Stimulated activated naive CD8-positive, alpha-beta T cell treated with anti-CD3 and anti-CD28 coated beads, Interleukin-15, Interleukin-2, amounts not matched to agents 100 ng/mL and 50 ng/mL, for 24 hours (primary cell): ENCODE measurements at regions not wholly inside any gene's neighbourhood (a gene's known extent, or its start where the extent isn't known, plus 50 kb on each side); places are given as distances from the start of the nearest gene placed in this dataset.
"Not testable (repeated sequence)": the region's sequence is repeated elsewhere in the genome, so short reads cannot be mapped to it uniquely, and the experiment has no call there.

Experiments
- H3K27ac Mint-ChIP-seq: one replicate; pipeline ENCODE4 v1.8.0; 2021; ENCODE audit warnings: mild to moderate bottlenecking, mixed read lengths
- H3K27me3 Mint-ChIP-seq: one replicate; pipeline ENCODE4 v1.8.0; 2021; ENCODE audit warnings: mixed read lengths
- H3K36me3 Mint-ChIP-seq: one replicate; pipeline ENCODE4 v1.8.0; 2021; ENCODE audit warnings: low read depth, mixed read lengths
- H3K4me1 Mint-ChIP-seq: one replicate; pipeline ENCODE4 v1.8.0; 2021; ENCODE audit warnings: low read depth, mixed read lengths
- H3K4me3 Mint-ChIP-seq: one replicate; pipeline ENCODE4 v1.8.0; 2021; ENCODE audit warnings: mild to moderate bottlenecking, mixed read lengths
- H3K9me3 Mint-ChIP-seq: one replicate; pipeline ENCODE4 v1.8.0; 2021; ENCODE audit warnings: mixed read lengths

DNA sequence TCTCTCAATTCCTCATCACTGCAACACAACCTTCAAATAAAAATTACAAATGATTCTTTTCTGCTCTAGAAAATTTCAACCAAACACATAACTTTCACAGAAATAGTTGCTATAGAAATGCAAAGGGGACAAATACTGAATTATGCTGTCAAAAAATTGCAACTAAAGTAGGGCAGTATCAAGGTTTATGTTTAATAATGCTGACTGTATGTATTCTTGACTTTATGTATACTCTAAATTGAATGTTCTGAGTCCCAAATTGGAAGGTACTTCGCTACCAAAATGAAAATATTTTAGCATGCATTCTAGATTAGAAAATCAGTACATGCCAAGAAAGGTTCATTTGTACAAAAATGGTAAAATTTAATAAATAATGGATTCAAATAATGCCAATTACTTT is 237.3 kb upstream of the TET2 start:
- H3K27me3 Mint-ChIP-seq: no peaks in the 10 kb centered on the region
- peaks cover 9% of the 10 kb centered on the region for H3K9me3 Mint-ChIP-seq
- no peaks in the 10 kb centered on the region for H3K4me1 Mint-ChIP-seq
- H3K27ac Mint-ChIP-seq: no peak overlapping the region
- no peak overlapping the region for H3K4me3 Mint-ChIP-seq
- no peaks in the 10 kb centered on the region for H3K36me3 Mint-ChIP-seq

DNA sequence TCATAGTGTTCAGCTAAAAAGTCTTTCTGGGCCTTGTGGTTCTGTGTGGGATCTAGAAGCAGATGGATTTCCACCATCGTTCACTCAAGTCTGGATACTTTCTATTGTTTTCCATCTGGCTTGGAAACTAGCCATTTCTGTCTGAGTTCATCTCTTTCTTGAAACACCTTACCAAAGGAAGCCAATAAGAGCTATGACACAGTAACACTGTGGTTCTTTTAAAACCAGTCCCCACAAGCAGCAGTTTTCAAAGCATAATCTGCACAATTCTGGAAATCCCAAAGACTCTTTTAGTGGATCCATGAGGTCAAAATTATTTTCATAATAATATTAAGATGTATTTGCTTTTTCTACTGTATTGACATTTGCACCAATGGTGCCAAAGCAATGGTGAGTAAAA is 234.2 kb upstream of the TET2 start:
- Mint-ChIP-seq H3K4me3 (no peak overlapping the region), H3K27ac (no peak overlapping the region), H3K36me3 (no peaks in the 10 kb centered on the region), H3K4me1 (no peaks in the 10 kb centered on the region), H3K27me3 (no peaks in the 10 kb centered on the region), H3K9me3 (peaks cover 12% of the 10 kb centered on the region)

DNA sequence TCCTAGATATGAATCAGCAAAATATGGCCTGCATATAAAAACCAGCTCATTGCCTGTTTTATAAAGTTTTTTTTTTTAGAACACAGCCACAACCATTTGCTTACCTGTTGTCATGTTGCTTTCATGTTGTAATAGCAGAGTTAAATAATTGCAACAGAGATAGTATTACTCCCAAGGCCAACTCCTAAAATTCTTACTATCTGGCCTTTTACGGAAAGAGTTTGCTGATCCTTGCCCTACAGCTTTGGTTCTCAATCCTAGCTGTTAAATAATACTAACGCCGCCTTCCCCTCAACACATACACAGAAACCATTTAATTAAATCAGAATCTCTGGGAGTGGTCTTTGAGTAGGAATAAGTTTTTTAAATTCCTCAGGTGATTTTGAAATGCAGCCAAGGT is 231.3 kb upstream of the TET2 start:
- no peak overlapping the region for H3K27ac Mint-ChIP-seq
- no peaks in the 10 kb centered on the region for H3K36me3 Mint-ChIP-seq
- no peaks in the 10 kb centered on the region for H3K27me3 Mint-ChIP-seq
- peaks cover 11% of the 10 kb centered on the region for H3K4me1 Mint-ChIP-seq
- no peak overlapping the region for H3K4me3 Mint-ChIP-seq
- peaks cover 12% of the 10 kb centered on the region for H3K9me3 Mint-ChIP-seq

DNA sequence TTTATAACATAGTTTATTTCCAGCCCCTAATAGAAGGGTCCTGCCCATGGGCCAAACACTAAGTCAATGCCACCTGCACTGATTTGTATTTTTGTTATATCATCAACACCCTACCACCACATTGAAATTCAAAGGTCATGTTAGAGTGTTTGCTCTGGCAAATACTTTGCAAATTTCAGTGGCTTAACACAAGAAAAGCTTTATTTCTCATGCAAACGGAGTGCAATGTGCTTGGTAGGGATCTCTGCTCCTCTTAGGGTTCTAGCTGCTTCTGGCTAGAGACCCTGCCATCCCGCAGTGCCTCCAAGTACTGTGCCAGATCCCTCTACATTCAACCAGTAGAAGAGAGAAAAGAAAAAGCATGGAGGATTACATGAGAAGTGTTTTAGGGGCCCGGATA is 230.8 kb upstream of the TET2 start:
- H3K9me3 Mint-ChIP-seq: peaks cover 12% of the 10 kb centered on the region

DNA sequence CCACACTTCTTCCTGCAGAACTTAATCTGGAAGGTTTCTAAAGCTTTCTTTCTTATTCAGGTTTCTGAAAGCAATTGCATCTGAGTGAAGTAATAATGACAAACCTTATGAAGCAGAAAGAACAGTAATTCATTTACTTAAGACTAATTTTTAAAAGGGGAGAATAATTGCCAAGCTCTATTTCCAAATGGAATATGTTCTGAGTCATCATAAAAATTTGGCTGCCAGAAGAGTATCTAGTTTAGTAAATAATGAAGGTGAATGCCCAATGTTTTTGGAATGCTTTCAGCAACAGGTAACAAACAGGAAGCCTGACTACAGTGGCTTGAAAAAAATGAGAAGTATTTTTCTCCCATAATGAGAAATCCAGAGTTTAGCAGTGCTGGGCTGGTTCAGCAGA is 227.3 kb upstream of the TET2 start:
- Mint-ChIP-seq H3K4me3 (no peak overlapping the region), H3K4me1 (peaks cover 13% of the 10 kb centered on the region), H3K27ac (no peak overlapping the region), H3K9me3 (peaks cover 4% of the 10 kb centered on the region), H3K27me3 (no peaks in the 10 kb centered on the region), H3K36me3 (no peaks in the 10 kb centered on the region)

More for the DNA sequence above, 230.8 kb upstream of the TET2 start:
- H3K36me3 Mint-ChIP-seq: no peaks in the 10 kb centered on the region
- H3K4me1 Mint-ChIP-seq: peaks cover 13% of the 10 kb centered on the region
- H3K27ac Mint-ChIP-seq: no peak overlapping the region
- H3K4me3 Mint-ChIP-seq: no peak overlapping the region
- no peaks in the 10 kb centered on the region for H3K27me3 Mint-ChIP-seq

DNA sequence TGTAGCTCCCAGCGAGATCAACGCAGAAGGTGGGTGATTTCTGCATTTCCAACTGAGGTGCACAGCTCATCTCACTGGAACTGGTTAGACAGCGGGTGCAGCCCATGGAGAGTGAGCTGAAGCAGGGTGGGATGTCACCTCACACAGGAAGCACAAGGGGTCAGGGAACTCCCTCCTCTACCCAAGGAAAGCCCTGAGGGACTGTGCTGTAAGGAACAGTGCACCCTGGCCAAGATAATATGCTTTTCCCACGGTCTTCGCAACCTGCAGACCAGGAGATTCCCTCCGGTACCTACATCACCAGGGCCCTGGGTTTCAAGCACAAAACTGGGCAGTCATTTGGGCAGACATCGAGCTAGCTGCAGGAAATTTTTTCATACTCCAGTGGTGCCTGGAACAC is 216.4 kb upstream of the TET2 start:
- Mint-ChIP-seq H3K4me1 (peaks cover 42% of the 10 kb centered on the region), H3K27me3 (no peaks in the 10 kb centered on the region), H3K36me3 (no peaks in the 10 kb centered on the region), H3K4me3 (no peak overlapping the region), H3K9me3 (no peaks in the 10 kb centered on the region), H3K27ac (no peak overlapping the region)

DNA sequence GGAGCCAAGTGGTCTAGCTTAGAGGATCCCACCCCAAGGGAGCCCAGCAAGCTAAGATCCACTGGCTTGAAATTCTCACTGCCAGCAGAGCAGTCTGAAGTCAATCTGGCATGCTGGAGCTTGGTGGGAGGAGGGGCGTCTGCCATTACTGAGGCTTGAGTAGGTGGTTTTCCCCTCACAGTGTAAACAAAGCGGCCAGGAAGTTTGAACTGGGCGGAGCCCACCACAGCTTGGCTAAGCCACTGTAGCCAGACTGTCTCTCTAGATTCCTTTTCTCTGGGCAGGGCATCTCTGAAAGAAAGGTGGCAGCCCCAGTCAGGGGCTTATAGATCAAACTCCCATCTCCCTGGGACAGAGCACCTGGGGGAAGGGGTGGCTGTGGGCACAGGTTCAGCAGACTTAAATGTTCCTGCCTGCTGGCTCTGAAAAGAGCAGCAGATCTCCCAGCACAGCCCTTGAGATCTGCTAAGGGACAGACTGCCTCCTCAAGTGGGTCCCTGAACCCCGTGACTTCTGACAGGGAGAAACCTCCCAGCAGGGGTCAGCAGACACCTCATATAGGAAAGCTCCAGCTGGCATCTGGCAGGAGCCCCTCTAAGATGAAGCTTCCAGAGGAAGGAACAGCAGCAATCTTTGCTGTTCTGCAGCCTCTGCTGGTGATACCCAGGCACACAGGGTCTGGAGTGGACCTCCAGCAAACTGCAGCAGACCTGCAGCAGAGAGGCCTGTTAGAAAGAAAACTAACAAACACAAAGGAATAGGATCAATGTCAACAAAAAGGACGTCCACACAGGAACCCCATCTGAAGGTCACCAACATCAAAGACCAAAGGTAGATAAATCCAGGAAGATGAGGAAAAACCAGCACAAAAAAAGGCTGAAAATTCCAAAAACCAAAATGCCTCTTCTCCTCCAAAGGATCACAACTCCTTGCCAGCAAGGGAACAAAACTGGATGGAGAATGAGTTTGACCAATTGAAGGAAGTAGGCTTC is 215.6 kb upstream of the TET2 start:
- Mint-ChIP-seq H3K27ac (peak overlapping the region; percentile 56), H3K4me1 (peaks cover 42% of the 10 kb centered on the region)
- H3K36me3 Mint-ChIP-seq, H3K4me3 Mint-ChIP-seq, H3K9me3 Mint-ChIP-seq, H3K27me3 Mint-ChIP-seq: not testable (repeated sequence)

DNA sequence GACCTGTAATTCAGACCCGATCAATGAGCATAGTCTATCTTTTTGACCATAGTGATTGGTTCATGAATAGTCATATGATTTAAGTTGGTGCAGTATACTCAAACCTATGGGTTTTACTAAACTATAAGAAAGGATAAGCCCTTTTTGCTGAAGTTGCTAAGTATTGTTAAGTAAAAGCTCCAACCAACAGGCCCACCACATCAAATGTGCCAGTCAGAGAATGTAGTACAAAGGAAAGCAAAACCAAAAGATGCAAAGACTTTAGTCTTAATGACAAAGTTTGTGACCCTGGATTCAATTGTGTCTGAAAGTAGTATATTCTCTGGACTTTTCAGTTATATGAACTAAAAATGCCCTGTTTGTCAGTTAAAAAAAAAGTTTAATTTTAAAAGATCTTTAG is 208.1 kb upstream of the TET2 start:
- Mint-ChIP-seq H3K9me3 (no peaks in the 10 kb centered on the region), H3K4me1 (peaks cover 48% of the 10 kb centered on the region), H3K27me3 (no peaks in the 10 kb centered on the region), H3K36me3 (no peaks in the 10 kb centered on the region), H3K4me3 (no peak overlapping the region), H3K27ac (no peak overlapping the region)

DNA sequence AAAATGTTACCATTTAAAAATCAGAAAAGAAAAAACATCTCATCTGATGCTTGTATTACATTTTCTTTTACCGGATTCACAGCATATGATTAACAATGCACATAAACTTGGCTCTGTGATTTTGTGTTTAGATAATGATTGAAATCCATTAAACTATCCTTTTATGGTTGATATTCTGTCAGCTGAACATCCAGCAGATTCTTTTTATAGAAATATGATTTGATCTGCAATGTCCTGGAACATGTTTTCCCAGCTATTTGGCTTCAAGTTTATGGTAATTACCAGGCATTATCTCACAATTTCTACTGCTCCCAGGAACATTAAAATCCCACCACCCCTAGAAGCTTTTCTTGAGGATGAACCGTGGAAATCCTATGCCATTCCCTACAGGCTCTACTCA is 205.7 kb upstream of the TET2 start:
- no peaks in the 10 kb centered on the region for H3K27me3 Mint-ChIP-seq
- no peaks in the 10 kb centered on the region for H3K36me3 Mint-ChIP-seq
- H3K27ac Mint-ChIP-seq: no peak overlapping the region
- peaks cover 55% of the 10 kb centered on the region for H3K4me1 Mint-ChIP-seq
- H3K9me3 Mint-ChIP-seq: no peaks in the 10 kb centered on the region
- H3K4me3 Mint-ChIP-seq: no peak overlapping the region

DNA sequence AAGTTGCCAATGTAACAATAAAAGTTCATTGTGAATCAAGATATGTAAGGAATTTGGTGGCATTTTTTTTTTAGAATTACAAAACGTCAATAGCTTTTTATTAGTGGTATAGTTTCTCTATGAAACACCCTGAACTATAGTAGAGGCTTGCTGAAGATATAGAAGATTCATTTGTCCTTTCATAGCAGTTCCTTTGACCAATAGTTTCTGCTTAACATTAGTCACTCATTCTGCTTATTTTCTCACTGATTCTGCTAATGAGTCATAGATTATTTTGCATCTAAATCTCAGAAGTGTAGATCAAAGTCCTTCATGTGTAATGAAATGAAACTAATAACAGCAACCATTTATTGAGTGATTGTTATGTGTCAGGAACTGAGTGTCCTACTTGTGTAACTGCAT is 205.0 kb upstream of the TET2 start:
- no peak overlapping the region for H3K4me3 Mint-ChIP-seq

DNA sequence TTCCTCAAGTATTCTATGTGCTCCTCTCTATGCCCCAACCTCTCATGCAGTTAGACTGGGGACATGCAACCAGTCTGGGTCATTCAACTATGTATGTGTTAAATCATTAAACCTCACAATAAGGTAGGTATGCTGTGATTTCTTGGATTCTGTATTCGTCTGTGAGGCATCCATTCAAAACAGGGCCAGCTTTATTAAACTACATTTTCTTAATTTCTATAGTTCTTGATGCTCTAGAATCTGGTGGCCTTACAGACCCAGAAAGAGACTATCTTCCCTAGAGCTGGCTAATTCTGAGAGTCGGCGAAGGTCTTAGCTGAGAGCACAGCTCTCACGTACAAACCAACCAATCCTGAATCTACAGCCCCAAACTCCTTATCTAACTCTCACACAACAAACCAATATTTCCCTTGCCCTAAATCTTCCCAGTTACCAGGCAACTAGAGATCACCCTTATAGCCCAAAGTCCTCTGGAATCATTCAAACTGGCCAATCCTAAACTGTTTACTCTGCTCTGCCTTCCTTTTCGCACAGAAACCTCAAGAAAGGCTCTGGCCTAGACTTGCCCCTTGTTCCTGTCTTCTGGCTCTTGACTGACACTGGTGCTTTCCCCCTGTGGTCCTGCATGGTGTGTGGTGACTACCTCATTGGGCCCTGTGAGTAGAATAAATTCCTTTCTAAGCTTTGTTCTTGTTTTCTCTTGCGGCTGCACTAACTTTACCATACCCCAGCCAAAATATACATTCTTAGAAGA is 203.5 kb upstream of the TET2 start:
- H3K4me3 Mint-ChIP-seq: peak overlapping the region; percentile 12
- peaks cover 49% of the 10 kb centered on the region for H3K4me1 Mint-ChIP-seq

More for the DNA sequence above, 205.0 kb upstream of the TET2 start:
- no peaks in the 10 kb centered on the region for H3K36me3 Mint-ChIP-seq
- H3K4me1 Mint-ChIP-seq: peaks cover 55% of the 10 kb centered on the region
- H3K9me3 Mint-ChIP-seq: no peaks in the 10 kb centered on the region
- H3K27ac Mint-ChIP-seq: peak overlapping the region; percentile 24
- no peaks in the 10 kb centered on the region for H3K27me3 Mint-ChIP-seq

DNA sequence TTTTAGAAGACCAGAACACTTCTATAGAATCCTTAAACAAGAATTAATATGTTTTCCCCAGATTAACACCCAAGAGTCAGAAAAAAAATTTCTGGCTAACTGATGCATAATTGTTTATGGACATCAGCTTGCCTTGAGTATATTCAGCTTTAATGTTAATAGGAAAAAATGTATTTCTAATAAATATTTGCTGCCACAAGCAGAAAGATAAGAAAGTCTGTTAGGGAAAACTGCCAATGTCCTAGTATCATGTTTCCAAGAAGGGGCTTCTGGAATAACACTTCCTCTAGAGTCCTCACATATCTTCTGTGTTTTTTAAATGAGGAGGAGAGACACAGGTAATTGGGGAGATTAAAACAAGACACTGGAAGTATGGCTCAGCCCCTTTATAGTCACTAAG is 202.1 kb upstream of the TET2 start:
- Mint-ChIP-seq H3K4me1 (peaks cover 40% of the 10 kb centered on the region), H3K36me3 (no peaks in the 10 kb centered on the region), H3K4me3 (no peak overlapping the region), H3K27ac (no peak overlapping the region), H3K9me3 (no peaks in the 10 kb centered on the region), H3K27me3 (no peaks in the 10 kb centered on the region)

More for the DNA sequence above, 203.5 kb upstream of the TET2 start:
- Mint-ChIP-seq H3K27ac (peak overlapping the region; percentile 61), H3K36me3 (no peaks in the 10 kb centered on the region), H3K27me3 (no peaks in the 10 kb centered on the region), H3K9me3 (no peaks in the 10 kb centered on the region)

DNA sequence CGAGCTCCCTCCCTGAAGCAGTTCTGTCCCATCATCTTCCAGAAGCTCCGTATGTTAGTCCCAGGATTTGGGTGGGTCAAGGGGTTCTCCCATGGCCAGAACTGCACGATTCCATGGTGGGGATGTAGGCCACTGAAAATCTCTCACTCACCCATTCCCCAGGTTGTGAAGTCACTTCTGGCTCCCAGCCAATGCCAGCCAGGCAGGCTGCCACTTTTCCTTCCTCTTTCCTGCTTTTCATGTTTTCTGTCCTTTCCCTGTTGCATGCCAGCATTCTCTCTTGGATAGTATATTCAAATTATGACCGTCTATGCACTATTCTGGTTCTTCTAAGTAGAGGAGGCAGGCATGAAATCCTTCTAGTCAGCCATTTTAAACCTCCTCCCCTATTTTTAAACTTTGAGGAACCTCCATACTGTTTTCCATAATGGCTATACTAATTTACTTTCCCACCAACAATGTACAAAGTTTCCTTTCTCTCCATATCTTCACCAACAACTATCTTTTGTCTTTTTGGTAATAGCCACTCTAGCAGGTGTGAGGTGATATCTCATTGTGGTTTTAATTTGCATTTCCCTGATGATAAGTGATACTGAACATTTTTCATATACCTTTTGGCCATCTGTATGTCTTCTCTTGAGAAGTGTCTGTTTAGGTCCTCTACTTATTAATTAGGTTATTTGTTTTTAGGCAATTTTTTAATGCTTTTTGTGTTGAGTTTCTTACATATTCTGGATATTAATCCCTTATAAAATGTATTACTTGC is 182.1 kb upstream of the TET2 start:
- Mint-ChIP-seq H3K27me3 (no peaks in the 10 kb centered on the region), H3K4me3 (no peak overlapping the region), H3K4me1 (peaks cover 26% of the 10 kb centered on the region)

DNA sequence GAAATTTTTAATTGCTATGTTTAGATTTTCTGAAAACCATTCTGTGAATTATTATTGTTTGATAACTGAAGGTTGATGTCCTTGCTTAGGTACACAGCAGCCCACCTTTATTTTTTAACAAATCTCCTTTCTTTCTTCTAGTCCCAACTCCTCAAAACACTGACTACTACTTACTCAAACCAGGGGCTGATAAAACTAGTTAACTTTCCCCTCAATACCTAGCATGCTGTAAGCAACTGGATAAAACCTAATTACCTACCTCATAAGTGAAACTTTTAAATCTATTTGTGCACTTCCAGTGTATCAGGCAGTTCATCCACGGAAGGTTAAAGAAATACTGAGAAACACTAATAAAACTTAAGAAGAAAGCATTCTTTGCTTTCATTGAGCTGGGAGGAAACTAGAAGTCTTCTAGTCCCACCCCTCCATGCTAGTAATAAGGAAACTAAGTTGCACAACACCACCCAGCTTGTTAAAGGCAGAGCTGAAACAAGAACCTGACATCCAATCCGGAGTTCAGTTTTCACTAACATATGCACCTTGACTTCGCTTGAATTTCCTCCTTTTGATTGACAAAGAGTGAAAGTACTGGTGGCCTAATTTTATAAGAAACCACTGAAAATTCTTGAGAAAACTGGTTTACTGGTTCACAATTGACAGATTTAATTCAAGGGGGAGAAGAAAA is 180.2 kb upstream of the TET2 start:
- peak overlapping the region; percentile 67 for H3K4me3 Mint-ChIP-seq
- H3K36me3 Mint-ChIP-seq: no peaks in the 10 kb centered on the region
- peaks cover 28% of the 10 kb centered on the region for H3K4me1 Mint-ChIP-seq
- H3K9me3 Mint-ChIP-seq: peaks cover 12% of the 10 kb centered on the region
- H3K27ac Mint-ChIP-seq: peak overlapping the region; percentile 86
- no peaks in the 10 kb centered on the region for H3K27me3 Mint-ChIP-seq

More for the DNA sequence above, 182.1 kb upstream of the TET2 start:
- Mint-ChIP-seq H3K9me3 (peaks cover 17% of the 10 kb centered on the region), H3K36me3 (no peaks in the 10 kb centered on the region), H3K27ac (no peak overlapping the region)
